D721Med (cell line): ENCODE measurements at regions not wholly inside any gene's neighbourhood (a gene's known extent, or its start where the extent isn't known, plus 50 kb on each side); places are given as distances from the start of the nearest gene placed in this dataset.

Experiments used
- DNase-seq: peaks from one replicate; pipeline ENCODE4 v3.0.0; 2011; ENCODE audit warnings: low spot score; ENCODE audit not compliant: insufficient read length
- FAIRE-seq: peaks from 2 replicates; lab custom pipeline; 2011; peaks lifted over from hg19 to GRCh38; lab: Jason Lieb, UNC
- TF ChIP-seq, protein P1 (sequence below): IDR thresholded peaks from 2 replicates; pipeline ENCODE4 v1.5.1; 2012; ENCODE audit warnings: mild to moderate bottlenecking, control low read depth; ENCODE audit not compliant: insufficient read depth; ENCODE audit errors: missing control alignments

- TF ChIP-seq, protein P1, sequence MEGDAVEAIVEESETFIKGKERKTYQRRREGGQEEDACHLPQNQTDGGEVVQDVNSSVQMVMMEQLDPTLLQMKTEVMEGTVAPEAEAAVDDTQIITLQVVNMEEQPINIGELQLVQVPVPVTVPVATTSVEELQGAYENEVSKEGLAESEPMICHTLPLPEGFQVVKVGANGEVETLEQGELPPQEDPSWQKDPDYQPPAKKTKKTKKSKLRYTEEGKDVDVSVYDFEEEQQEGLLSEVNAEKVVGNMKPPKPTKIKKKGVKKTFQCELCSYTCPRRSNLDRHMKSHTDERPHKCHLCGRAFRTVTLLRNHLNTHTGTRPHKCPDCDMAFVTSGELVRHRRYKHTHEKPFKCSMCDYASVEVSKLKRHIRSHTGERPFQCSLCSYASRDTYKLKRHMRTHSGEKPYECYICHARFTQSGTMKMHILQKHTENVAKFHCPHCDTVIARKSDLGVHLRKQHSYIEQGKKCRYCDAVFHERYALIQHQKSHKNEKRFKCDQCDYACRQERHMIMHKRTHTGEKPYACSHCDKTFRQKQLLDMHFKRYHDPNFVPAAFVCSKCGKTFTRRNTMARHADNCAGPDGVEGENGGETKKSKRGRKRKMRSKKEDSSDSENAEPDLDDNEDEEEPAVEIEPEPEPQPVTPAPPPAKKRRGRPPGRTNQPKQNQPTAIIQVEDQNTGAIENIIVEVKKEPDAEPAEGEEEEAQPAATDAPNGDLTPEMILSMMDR = no peak
- no peak for FAIRE-seq
These were observed 1430.0 kb downstream of the EFNB2 start for GRCh38 chr13:105105471-105105870.

DNA sequence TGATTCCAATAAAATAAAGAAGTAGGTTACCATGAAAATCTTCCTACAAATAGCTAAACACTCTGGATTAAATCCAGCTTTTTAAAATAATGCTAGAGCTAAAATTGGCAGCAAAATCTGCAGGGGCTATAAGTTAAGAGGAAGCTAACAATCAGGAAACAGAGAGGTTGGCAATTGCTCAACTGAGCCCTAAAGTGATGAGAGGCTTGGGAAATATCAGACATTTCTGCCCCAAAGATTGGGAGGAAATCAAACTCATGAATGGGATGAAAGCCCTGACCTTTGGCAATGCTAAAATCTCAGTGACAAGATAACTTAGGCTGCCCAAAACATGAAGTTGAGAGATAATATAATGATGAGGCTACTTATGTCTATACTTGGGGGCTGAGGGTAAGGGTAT, 1437.9 kb downstream of the EFNB2 start:
- TF ChIP-seq, protein P1 = no peak
- no peak for DNase-seq
- FAIRE-seq = no peak

More at GRCh38 chr13:105105471-105105870, 1430.0 kb downstream of the EFNB2 start:
- no peak for DNase-seq

- TF ChIP-seq, protein P1 = no peak
- no peak for FAIRE-seq
- DNase-seq = no peak
These were observed 1445.4 kb downstream of the EFNB2 start for GRCh38 chr13:105089858-105090643.

DNA sequence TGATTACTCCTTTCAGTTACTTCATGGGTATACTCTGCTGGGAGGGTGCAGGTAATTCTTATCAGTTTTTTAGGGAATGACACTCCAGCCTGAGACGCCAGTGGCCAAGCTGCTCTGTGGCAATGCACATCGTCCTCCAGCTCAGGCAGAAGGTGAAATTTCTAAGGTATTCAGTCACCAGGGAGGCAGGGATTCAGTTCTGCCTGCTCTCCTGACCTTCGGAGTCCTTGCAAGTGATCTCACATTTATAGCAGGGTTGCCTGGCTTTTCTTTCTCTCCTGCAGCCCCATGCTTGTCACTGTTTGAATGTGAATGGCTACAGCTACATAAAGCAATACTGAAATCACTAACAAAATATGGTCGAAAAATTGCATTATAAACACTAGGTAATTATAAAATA, 1447.5 kb downstream of the EFNB2 start:
- TF ChIP-seq, protein P1 = no peak
- DNase-seq = no peak

GRCh38 chr13:105084931-105085330, 1450.5 kb downstream of the EFNB2 start:
- FAIRE-seq (no peak), DNase-seq (no peak)
- TF ChIP-seq, protein P1 = no peak

More for the DNA sequence above, 1447.5 kb downstream of the EFNB2 start:
- no peak for FAIRE-seq

- DNase-seq (no peak), FAIRE-seq (no peak)
- TF ChIP-seq, protein P1 = no peak
These were observed 1451.5 kb downstream of the EFNB2 start for GRCh38 chr13:105083992-105084391.

- no peak for FAIRE-seq
- TF ChIP-seq, protein P1 = no peak
- DNase-seq = no peak
These were observed 1460.7 kb downstream of the EFNB2 start for GRCh38 chr13:105074755-105075154.
